HEK293 (cell line): ENCODE measurements at regions not wholly inside any gene's neighbourhood (a gene's known extent, or its start where the extent isn't known, plus 50 kb on each side); places are given as distances from the start of the nearest gene placed in this dataset.

Source experiments
- CTCF ChIA-PET: fragments of 350-600 bp; formaldehyde crosslinking; extraction: SDS; loops from one replicate; lab custom pipeline; 2021; ENCODE audit warnings: antibody characterized with exemption; lab: Yijun Ruan, JAX
- POLR2A ChIA-PET: fragments of 300-600 bp; formaldehyde crosslinking; extraction: SDS; loops from one replicate; lab custom pipeline; 2020; ENCODE audit warnings: antibody characterized with exemption, inconsistent platforms; lab: Yijun Ruan, JAX
- H3K27ac ChIP-seq: fragments of 200-500 bp; sonication (Bioruptor generic); 2 replicates; pipeline ENCODE4 v1.5.1; 2014; ENCODE audit warnings: low read depth, low read length, control low read depth, inconsistent platforms; ENCODE audit errors: extremely low read depth
- H3K36me3 ChIP-seq, 2 experiments: fragments of 200-500 bp in 1 of 2; sonication (Bioruptor generic) in 1 of 2; 1 replicate in 1 of 2; 2 replicates in 1 of 2; pipeline ENCODE4 v1.5.1; 2014 to 2017; ENCODE audit warnings: inconsistent platforms in 2 of 2, low read length in 2 of 2; ENCODE audit not compliant: control insufficient read depth in 2 of 2, insufficient read depth in 1 of 2
- H3K4me1 ChIP-seq: fragments of 200-500 bp; sonication (Bioruptor generic); 2 replicates; pipeline ENCODE4 v1.5.1; 2014; ENCODE audit warnings: mild to moderate bottlenecking, low read length, inconsistent platforms; ENCODE audit not compliant: control insufficient read depth, insufficient read depth
- H3K4me3 ChIP-seq: 2 replicates; pipeline ENCODE4 v1.5.1; 2011; ENCODE audit warnings: low read depth, mild to moderate bottlenecking, control low read depth, low read length, moderate library complexity
- H3K9me3 ChIP-seq: fragments of 200-500 bp; sonication (Bioruptor generic); 2 replicates; pipeline ENCODE4 v1.5.1; 2014; ENCODE audit warnings: low read depth, low read length, inconsistent platforms; ENCODE audit not compliant: control insufficient read depth, insufficient read depth
- FEZF1 ChIP-seq: fragments of 450-650 bp; formaldehyde crosslinking; IDR thresholded peaks from 2 replicates; pipeline ENCODE4 v1.5.1; 2016; ENCODE audit warnings: missing biosample characterization, missing genetic modification characterization
- HIC1 ChIP-seq: fragments of 450-650 bp; formaldehyde crosslinking; IDR thresholded peaks from 2 replicates; pipeline ENCODE4 v1.5.1; 2016; ENCODE audit warnings: missing biosample characterization, missing genetic modification characterization
- KLF7 ChIP-seq: fragments of 450-650 bp; formaldehyde crosslinking; IDR thresholded peaks from 2 replicates; pipeline ENCODE4 v1.5.1; 2016; ENCODE audit warnings: missing biosample characterization, missing genetic modification characterization, borderline replicate concordance
- MEIS1 ChIP-seq: sonication (generic); formaldehyde crosslinking; IDR thresholded peaks from 2 replicates; pipeline ENCODE4 v1.8.1; 2022; ENCODE audit warnings: missing genetic modification reagents, mild to moderate bottlenecking, borderline replicate concordance
- PBX3 ChIP-seq: sonication (generic); formaldehyde crosslinking; IDR thresholded peaks from 2 replicates; pipeline ENCODE4 v1.8.1; 2022; ENCODE audit warnings: mild to moderate bottlenecking, moderate library complexity, missing genetic modification reagents
- SCRT1 ChIP-seq: fragments of 450-650 bp; formaldehyde crosslinking; IDR thresholded peaks from 2 replicates; pipeline ENCODE4 v1.5.1; 2016; ENCODE audit warnings: missing biosample characterization, missing genetic modification characterization, borderline replicate concordance
- ZEB2 ChIP-seq: fragments of 450-650 bp; formaldehyde crosslinking; IDR thresholded peaks from 2 replicates; pipeline ENCODE4 v1.5.1; 2016; ENCODE audit warnings: missing biosample characterization, missing genetic modification characterization
- ZNF16 ChIP-seq: fragments of 450-650 bp; formaldehyde crosslinking; IDR thresholded peaks from 2 replicates; pipeline ENCODE4 v1.5.1; 2016; ENCODE audit warnings: low read depth, missing biosample characterization, missing genetic modification characterization
- ZNF184 ChIP-seq: fragments of 450-650 bp; IDR thresholded peaks from 2 replicates; pipeline ENCODE4 v1.5.1; 2018; ENCODE audit warnings: missing biosample characterization, mild to moderate bottlenecking, missing genetic modification characterization
- ZNF23 ChIP-seq: fragments of 450-650 bp; formaldehyde crosslinking; IDR thresholded peaks from 2 replicates; pipeline ENCODE4 v1.5.1; 2016; ENCODE audit warnings: missing biosample characterization, missing genetic modification characterization, borderline replicate concordance
- ZNF354C ChIP-seq: fragments of 450-650 bp; formaldehyde crosslinking; IDR thresholded peaks from 2 replicates; pipeline ENCODE4 v1.5.1; 2016; ENCODE audit warnings: missing biosample characterization, missing genetic modification characterization, low read depth, borderline replicate concordance
- ZNF398 ChIP-seq: fragments of 450-650 bp; formaldehyde crosslinking; IDR thresholded peaks from 2 replicates; pipeline ENCODE4 v1.5.1; 2017; ENCODE audit warnings: missing biosample characterization, missing genetic modification characterization
- ZNF449 ChIP-seq: fragments of 450-650 bp; formaldehyde crosslinking; IDR thresholded peaks from 2 replicates; pipeline ENCODE4 v1.5.1; 2017; ENCODE audit warnings: missing biosample characterization, mild to moderate bottlenecking, missing genetic modification characterization, moderate library complexity
- ZNF501 ChIP-seq: fragments of 450-650 bp; formaldehyde crosslinking; IDR thresholded peaks from 2 replicates; pipeline ENCODE4 v1.5.1; 2016; ENCODE audit warnings: missing biosample characterization, missing genetic modification characterization
- ZNF626 ChIP-seq: fragments of 450-650 bp; sonication (Bioruptor Pico); formaldehyde crosslinking; IDR thresholded peaks from 2 replicates; pipeline ENCODE4 v1.5.1; 2018; ENCODE audit warnings: missing biosample characterization, missing genetic modification characterization, inconsistent platforms
- ZNF639 ChIP-seq: fragments of 450-650 bp; formaldehyde crosslinking; IDR thresholded peaks from 2 replicates; pipeline ENCODE4 v1.5.1; 2016; ENCODE audit warnings: missing biosample characterization, missing genetic modification characterization
- ZNF701 ChIP-seq: fragments of 450-650 bp; formaldehyde crosslinking; IDR thresholded peaks from 2 replicates; pipeline ENCODE4 v1.5.1; 2016; ENCODE audit warnings: missing biosample characterization, missing genetic modification characterization
- ZSCAN30 ChIP-seq: fragments of 450-650 bp; IDR thresholded peaks from 2 replicates; pipeline ENCODE4 v1.5.1; 2018; ENCODE audit warnings: missing biosample characterization, mild to moderate bottlenecking, missing genetic modification characterization, moderate library complexity
- ZSCAN5A ChIP-seq: fragments of 450-650 bp; formaldehyde crosslinking; IDR thresholded peaks from 2 replicates; pipeline ENCODE4 v1.5.1; 2016; ENCODE audit warnings: missing biosample characterization, missing genetic modification characterization
- ZXDB ChIP-seq: fragments of 450-650 bp; formaldehyde crosslinking; IDR thresholded peaks from 2 replicates; pipeline ENCODE4 v1.5.1; 2016; ENCODE audit warnings: missing biosample characterization, missing genetic modification characterization

GRCh38 chr16:82506692-82507670, 119.8 kb upstream of the CDH13 start:
- H3K4me3 ChIP-seq = no peak overlapping the region
- H3K27ac ChIP-seq = no peak overlapping the region
- no peaks in the 10 kb centered on the region for H3K36me3 ChIP-seq
- POLR2A ChIA-PET = no interaction called here
- H3K4me1 ChIP-seq = no peaks in the 10 kb centered on the region
- no peaks in the 10 kb centered on the region for H3K9me3 ChIP-seq
- TF ChIP-seq ZNF184 (tag by site-specific recombination) (no peak), FEZF1 (no peak), ZSCAN5A (no peak), ZNF701 (tag by site-specific recombination) (no peak), MEIS1 (CRISPR knock-in tag) (no peak), ZSCAN30 (tag by site-specific recombination) (no peak), ZNF16 (no peak), ZEB2 (tag by site-specific recombination) (no peak)
- CTCF ChIA-PET = interaction anchor here (0.6 kb wide), 2 partner anchors 8 to 125 kb away, joined by 3 read pairs; no protein-coding TSS in a partner anchor

- no peaks in the 10 kb centered on the region for H3K36me3 ChIP-seq
- no peaks in the 10 kb centered on the region for H3K9me3 ChIP-seq
- ChIA-PET POLR2A (no interaction called here), CTCF (no interaction called here)
- H3K27ac ChIP-seq = no peak overlapping the region
- H3K4me1 ChIP-seq = no peaks in the 10 kb centered on the region
- H3K4me3 ChIP-seq = no peak overlapping the region
- no peak for TF ChIP-seq ZNF639 (tag by site-specific recombination)
- no peak for TF ChIP-seq ZNF501 (tag by site-specific recombination)
These were observed 121.9 kb upstream of the CDH13 start for GRCh38 chr16:82504836-82505235.

GRCh38 chr16:82499302-82499701, 127.5 kb upstream of the CDH13 start:
- CTCF ChIA-PET = no interaction called here
- POLR2A ChIA-PET = no interaction called here
- no peaks in the 10 kb centered on the region for H3K36me3 ChIP-seq
- H3K4me1 ChIP-seq = no peaks in the 10 kb centered on the region
- H3K9me3 ChIP-seq = no peaks in the 10 kb centered on the region
- TF ChIP-seq SCRT1 (tag by site-specific recombination) = no peak
- no peak for TF ChIP-seq ZNF449 (tag by site-specific recombination)
- TF ChIP-seq ZXDB (tag by site-specific recombination) = no peak
- no peak for TF ChIP-seq ZNF23 (tag by site-specific recombination)
- TF ChIP-seq ZNF16 = no peak
- no peak for TF ChIP-seq ZNF626 (tag by site-specific recombination)
- no peak for TF ChIP-seq ZNF354C (tag by site-specific recombination)
- TF ChIP-seq ZNF398 (tag by site-specific recombination) = no peak
- TF ChIP-seq HIC1 (tag by site-specific recombination) = no peak
- no peak for TF ChIP-seq KLF7 (tag by site-specific recombination)
- no peak for TF ChIP-seq PBX3 (CRISPR knock-in tag)
- no peak overlapping the region for H3K4me3 ChIP-seq
- H3K27ac ChIP-seq = no peak overlapping the region
